ENCODE measurements at regions not wholly inside any gene's neighbourhood (a gene's known extent, or its start where the extent isn't known, plus 50 kb on each side); places are given as distances from the start of the nearest gene placed in this dataset.

DNA sequence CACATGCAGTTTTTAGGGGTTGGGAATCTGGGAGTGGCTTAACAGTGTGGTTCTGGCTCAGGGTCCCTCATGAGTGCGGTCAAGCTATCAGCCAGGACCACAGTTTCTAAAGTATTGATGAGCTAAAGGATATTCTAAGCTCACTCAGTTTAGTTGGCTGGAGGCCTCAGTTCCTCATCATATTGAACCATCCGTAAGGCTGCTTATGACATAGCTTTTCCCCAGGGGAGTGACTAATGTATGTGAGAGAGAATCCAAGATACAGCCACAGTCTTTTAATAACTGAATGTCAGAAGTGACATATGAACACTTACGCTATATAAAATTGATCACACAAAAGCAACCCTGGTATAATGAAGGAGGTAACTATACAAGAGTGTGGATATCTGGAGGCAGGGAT lies 245.3 kb downstream of the POLR1F start:
- H3K4me3 ChIP-seq (replicated peaks in 1 of 2; ENCODE audit: low read depth in 2 of 2, low read length in 2 of 2): no peak overlapping the region
- DNase-seq (ENCODE audit: low read depth in 2 of 2): peak in 1 of 2 donors; percentile 73
- TF ChIP-seq, protein P1, sequence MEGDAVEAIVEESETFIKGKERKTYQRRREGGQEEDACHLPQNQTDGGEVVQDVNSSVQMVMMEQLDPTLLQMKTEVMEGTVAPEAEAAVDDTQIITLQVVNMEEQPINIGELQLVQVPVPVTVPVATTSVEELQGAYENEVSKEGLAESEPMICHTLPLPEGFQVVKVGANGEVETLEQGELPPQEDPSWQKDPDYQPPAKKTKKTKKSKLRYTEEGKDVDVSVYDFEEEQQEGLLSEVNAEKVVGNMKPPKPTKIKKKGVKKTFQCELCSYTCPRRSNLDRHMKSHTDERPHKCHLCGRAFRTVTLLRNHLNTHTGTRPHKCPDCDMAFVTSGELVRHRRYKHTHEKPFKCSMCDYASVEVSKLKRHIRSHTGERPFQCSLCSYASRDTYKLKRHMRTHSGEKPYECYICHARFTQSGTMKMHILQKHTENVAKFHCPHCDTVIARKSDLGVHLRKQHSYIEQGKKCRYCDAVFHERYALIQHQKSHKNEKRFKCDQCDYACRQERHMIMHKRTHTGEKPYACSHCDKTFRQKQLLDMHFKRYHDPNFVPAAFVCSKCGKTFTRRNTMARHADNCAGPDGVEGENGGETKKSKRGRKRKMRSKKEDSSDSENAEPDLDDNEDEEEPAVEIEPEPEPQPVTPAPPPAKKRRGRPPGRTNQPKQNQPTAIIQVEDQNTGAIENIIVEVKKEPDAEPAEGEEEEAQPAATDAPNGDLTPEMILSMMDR (IDR thresholded peaks at IDR 0.05; ENCODE audit: low read depth, low read length): no peak

DNA sequence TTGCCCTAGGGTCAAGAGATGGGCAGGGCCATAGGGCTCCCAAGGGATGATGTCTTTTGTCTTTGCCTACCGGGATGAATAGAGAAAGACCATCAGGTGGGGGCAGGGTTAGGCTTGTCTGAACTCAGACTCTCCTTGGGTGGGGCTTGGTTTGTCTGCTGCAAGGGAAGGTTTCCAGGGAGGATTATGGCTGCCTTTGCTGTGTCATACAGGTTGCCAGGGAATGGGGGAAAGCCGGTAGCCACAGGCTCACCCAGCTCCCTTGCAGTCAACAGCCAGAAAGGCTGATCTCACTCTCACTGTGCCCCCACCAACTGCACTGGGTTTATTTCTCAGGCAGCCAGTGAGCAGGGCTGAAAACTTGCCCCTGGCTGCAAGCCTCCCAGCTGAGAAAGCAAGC lies 253.2 kb downstream of the POLR1F start:
- TF ChIP-seq, protein P1 (IDR thresholded peaks at IDR 0.05; ENCODE audit: low read depth, low read length): no peak
- DNase-seq (ENCODE audit: low read depth in 2 of 2): no peak
- H3K4me3 ChIP-seq (replicated peaks in 1 of 2; ENCODE audit: low read depth in 2 of 2, low read length in 2 of 2): no peak overlapping the region

DNA sequence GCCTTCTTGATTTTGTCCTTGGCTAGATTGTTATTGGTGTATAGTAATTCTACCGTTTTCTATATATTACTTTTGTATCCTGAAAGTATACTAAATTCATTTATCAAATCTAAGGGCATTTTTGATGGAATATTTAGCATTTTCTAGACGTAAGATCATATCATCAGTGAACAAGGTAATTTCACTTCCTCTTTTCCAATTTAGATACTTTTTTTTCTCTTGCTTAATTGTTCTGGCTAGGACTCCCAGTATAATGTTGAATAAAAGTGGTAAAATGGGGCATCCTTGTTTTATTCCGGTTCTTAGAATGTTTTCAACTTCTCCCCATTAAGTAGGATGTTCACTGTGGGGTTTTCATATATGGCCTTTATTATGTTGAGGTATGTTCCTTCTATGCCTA lies 260.7 kb downstream of the POLR1F start:
- H3K4me3 ChIP-seq (replicated peaks in 1 of 2; ENCODE audit: low read depth in 2 of 2, low read length in 2 of 2): no peak overlapping the region
- TF ChIP-seq, protein P1 (IDR thresholded peaks at IDR 0.05; ENCODE audit: low read depth, low read length): no peak
- DNase-seq (ENCODE audit: low read depth in 2 of 2): no peak

DNA sequence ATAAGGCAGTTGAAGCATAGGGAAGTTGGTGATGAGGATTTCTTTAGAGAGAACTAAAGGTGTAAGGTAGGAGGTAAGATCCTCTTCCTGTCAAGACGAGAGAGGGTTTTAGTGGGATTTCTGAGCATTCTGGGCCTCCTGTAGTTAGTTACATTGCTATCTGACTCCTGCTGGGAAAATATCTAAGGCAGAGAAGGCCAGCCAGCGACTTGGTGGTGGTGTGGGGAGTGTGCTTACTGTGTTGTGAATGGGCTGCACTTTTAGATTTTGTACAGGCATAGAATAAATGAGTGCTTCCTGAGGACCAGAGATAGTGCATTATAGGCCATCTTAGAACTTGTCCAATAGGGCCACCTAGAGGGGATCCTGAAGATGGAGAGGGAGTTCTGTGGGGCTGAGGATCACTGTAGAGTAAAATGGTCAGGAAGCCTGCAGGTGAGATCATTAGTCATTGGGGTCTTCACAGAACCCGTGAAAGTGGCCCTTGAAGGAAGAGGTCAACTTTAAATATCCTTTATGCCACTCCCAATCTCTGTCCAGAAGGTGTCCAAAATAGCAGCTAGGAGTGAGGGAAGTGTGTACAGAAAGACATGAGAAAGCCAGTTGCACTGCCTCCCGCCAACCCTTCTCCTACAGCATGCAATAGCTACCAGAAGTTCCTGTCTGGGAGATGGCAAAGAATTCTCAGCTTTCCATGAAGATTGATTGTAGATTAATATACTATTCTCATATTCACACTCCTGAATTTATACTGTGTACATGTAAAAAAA lies 266.6 kb downstream of the POLR1F start:
- TF ChIP-seq, protein P1 (IDR thresholded peaks at IDR 0.05; ENCODE audit: low read depth, low read length): peak; percentile 71
- no peak overlapping the region for H3K4me3 ChIP-seq (replicated peaks in 1 of 2; ENCODE audit: low read depth in 2 of 2, low read length in 2 of 2)
- peak; percentile 82 to 86 for DNase-seq (ENCODE audit: low read depth in 2 of 2)

DNA sequence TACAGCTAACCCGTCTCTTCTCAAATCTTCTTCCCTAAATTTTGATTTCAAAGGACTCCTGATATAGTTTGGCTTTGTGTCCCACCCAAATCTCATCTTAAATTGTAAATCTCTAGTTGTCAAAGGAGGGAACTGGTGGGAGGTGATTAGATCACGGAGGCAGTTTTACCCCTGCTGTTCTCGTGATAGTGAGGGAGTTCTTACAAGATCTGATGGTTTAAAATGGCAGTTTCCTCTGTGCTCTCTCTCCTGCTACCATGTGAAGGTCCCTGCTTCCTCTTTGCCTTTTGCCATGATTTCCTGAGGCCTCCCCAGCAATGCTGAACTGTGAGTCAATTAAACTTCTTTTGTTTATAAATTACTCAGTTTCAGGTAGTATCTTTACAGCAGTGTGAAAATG lies 269.3 kb downstream of the POLR1F start:
- DNase-seq (ENCODE audit: low read depth in 2 of 2): no peak
- H3K4me3 ChIP-seq (replicated peaks in 1 of 2; ENCODE audit: low read depth in 2 of 2, low read length in 2 of 2): no peak overlapping the region
- TF ChIP-seq, protein P1 (IDR thresholded peaks at IDR 0.05; ENCODE audit: low read depth, low read length): no peak

DNA sequence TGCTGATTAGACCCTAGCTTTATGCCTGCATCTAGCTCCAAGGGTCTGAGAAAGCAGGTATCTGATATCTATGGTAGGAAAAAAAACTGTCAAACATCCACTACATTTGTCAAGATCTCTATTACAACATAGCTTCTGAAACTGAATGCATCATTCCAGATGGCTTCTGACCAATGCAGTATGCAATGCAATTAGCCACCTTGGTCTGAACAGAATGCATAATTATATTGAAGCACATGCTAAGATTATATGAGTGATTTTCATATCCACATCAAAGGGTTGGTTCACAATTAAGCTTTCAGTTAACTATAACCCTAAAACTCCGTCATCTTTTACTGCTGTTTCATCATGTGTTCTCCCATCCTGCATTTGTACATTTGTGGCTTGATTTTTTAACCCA lies 271.4 kb downstream of the POLR1F start:
- TF ChIP-seq, protein P1 (IDR thresholded peaks at IDR 0.05; ENCODE audit: low read depth, low read length): no peak
- H3K4me3 ChIP-seq (replicated peaks in 1 of 2; ENCODE audit: low read depth in 2 of 2, low read length in 2 of 2): no peak overlapping the region
- DNase-seq (ENCODE audit: low read depth in 2 of 2): peak in 1 of 2 donors; percentile 4

DNA sequence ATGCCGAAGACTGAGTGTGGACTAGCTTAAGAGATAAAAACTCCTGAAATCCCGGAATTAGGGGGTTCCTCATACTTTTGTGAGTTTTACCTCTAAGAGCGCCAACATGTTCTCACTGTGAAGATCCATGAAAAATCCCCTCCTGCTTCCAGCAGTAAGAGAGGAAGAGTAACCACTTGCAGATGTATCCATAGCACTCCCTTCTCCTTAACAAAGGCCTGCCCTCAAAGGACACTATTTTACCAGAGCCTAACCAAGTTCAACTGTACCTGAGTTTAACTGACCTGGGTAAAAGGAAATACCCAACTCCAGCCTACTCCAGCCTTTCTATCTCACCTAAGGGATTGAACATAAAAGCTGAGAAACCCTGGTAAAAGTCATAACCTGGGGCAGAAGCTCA lies 280.9 kb downstream of the POLR1F start:
- H3K4me3 ChIP-seq (replicated peaks in 1 of 2; ENCODE audit: low read depth in 2 of 2, low read length in 2 of 2): no peak overlapping the region
- TF ChIP-seq, protein P1 (IDR thresholded peaks at IDR 0.05; ENCODE audit: low read depth, low read length): no peak
- no peak for DNase-seq (ENCODE audit: low read depth in 2 of 2)
